ENCODE measurements at regions not wholly inside any gene's neighbourhood (a gene's known extent, or its start where the extent isn't known, plus 50 kb on each side); places are given as distances from the start of the nearest gene placed in this dataset.

DNA sequence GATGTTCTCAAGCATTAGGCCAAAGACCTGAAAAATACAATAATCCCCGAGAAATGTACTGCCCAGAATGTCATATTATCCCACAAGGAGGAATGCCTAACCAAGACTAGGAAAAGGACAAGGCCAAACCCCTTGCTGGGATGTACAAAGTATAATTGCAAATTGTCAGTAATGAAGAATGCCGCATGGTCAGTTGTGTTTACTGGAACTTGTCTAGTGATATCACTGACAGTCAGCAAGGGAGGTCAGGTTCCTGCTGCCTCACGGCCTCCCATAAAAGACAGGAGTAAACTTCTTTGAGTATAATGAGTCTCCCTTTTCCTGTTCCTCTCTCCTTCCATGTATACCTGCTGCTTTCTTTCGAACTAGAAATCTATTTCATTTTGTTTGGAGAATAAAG, 222.8 kb downstream of the RHOU start:
- Histone ChIP-seq H3K9me3 (ENCODE audit: control insufficient read depth in 4 of 4, low read length in 3 of 4) (no peaks in the 10 kb centered on the region), H3K4me1 (ENCODE audit: control insufficient read depth in 4 of 4, insufficient read depth in 4 of 4, low read length in 3 of 4) (no peaks in the 10 kb centered on the region), H3K27me3 (ENCODE audit: control insufficient read depth in 4 of 4, insufficient read depth in 4 of 4, low read length in 3 of 4) (no peaks in the 10 kb centered on the region), H3K36me3 (ENCODE audit: control insufficient read depth in 4 of 4, insufficient read depth in 3 of 4, low read depth in 1 of 4, low read length in 3 of 4) (no peaks in the 10 kb centered on the region), H3K9ac (ENCODE audit: low read depth in 1 of 2, low read length in 2 of 2) (no peak overlapping the region), H3K4me3 (ENCODE audit: low read depth in 1 of 3, low read length in 3 of 3) (no peak overlapping the region), H3K27ac (ENCODE audit: low read depth in 1 of 2, low read length in 2 of 2) (no peak overlapping the region)
- TF ChIP-seq, protein P1, sequence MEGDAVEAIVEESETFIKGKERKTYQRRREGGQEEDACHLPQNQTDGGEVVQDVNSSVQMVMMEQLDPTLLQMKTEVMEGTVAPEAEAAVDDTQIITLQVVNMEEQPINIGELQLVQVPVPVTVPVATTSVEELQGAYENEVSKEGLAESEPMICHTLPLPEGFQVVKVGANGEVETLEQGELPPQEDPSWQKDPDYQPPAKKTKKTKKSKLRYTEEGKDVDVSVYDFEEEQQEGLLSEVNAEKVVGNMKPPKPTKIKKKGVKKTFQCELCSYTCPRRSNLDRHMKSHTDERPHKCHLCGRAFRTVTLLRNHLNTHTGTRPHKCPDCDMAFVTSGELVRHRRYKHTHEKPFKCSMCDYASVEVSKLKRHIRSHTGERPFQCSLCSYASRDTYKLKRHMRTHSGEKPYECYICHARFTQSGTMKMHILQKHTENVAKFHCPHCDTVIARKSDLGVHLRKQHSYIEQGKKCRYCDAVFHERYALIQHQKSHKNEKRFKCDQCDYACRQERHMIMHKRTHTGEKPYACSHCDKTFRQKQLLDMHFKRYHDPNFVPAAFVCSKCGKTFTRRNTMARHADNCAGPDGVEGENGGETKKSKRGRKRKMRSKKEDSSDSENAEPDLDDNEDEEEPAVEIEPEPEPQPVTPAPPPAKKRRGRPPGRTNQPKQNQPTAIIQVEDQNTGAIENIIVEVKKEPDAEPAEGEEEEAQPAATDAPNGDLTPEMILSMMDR (IDR thresholded peaks at IDR 0.05; ENCODE audit: low read depth, low read length, missing input control), result no peak
- TF ChIP-seq, protein P2, sequence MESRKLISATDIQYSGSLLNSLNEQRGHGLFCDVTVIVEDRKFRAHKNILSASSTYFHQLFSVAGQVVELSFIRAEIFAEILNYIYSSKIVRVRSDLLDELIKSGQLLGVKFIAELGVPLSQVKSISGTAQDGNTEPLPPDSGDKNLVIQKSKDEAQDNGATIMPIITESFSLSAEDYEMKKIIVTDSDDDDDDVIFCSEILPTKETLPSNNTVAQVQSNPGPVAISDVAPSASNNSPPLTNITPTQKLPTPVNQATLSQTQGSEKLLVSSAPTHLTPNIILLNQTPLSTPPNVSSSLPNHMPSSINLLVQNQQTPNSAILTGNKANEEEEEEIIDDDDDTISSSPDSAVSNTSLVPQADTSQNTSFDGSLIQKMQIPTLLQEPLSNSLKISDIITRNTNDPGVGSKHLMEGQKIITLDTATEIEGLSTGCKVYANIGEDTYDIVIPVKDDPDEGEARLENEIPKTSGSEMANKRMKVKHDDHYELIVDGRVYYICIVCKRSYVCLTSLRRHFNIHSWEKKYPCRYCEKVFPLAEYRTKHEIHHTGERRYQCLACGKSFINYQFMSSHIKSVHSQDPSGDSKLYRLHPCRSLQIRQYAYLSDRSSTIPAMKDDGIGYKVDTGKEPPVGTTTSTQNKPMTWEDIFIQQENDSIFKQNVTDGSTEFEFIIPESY (IDR thresholded peaks at IDR 0.05), result no peak
- no peak for TF ChIP-seq SP1 (IDR thresholded peaks at IDR 0.05)
- TF ChIP-seq GABPA (IDR thresholded peaks at IDR 0.05 in 1 of 2, conservative IDR thresholded peaks at IDR 0.05 in 1 of 2), result no peak
- TF ChIP-seq JUND (IDR thresholded peaks at IDR 0.05), result no peak
- TF ChIP-seq FOXA2 (IDR thresholded peaks at IDR 0.05), result no peak
- TF ChIP-seq RAD21 (IDR thresholded peaks at IDR 0.05), result no peak
- no peak for TF ChIP-seq EGR1 (IDR thresholded peaks at IDR 0.05; ENCODE audit: low read depth in 2 of 2)
- TF ChIP-seq, protein P3, sequence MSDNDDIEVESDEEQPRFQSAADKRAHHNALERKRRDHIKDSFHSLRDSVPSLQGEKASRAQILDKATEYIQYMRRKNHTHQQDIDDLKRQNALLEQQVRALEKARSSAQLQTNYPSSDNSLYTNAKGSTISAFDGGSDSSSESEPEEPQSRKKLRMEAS (IDR thresholded peaks at IDR 0.05), result no peak
- TF ChIP-seq YY1 (IDR thresholded peaks at IDR 0.05), result no peak
- TF ChIP-seq, protein P4, sequence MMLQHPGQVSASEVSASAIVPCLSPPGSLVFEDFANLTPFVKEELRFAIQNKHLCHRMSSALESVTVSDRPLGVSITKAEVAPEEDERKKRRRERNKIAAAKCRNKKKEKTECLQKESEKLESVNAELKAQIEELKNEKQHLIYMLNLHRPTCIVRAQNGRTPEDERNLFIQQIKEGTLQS (IDR thresholded peaks at IDR 0.05), result no peak
- no peak for TF ChIP-seq HNF4G (IDR thresholded peaks at IDR 0.05)
- TF ChIP-seq FOXA1 (IDR thresholded peaks at IDR 0.05), result no peak
- TF ChIP-seq HNF4A (conservative IDR thresholded peaks at IDR 0.05), result no peak
- no peak for TF ChIP-seq NR2F2 (IDR thresholded peaks at IDR 0.05)
- TF ChIP-seq RXRA (IDR thresholded peaks at IDR 0.05), result no peak
- TF ChIP-seq TAF1 (conservative IDR thresholded peaks at IDR 0.05), result no peak
- TF ChIP-seq, protein P5, sequence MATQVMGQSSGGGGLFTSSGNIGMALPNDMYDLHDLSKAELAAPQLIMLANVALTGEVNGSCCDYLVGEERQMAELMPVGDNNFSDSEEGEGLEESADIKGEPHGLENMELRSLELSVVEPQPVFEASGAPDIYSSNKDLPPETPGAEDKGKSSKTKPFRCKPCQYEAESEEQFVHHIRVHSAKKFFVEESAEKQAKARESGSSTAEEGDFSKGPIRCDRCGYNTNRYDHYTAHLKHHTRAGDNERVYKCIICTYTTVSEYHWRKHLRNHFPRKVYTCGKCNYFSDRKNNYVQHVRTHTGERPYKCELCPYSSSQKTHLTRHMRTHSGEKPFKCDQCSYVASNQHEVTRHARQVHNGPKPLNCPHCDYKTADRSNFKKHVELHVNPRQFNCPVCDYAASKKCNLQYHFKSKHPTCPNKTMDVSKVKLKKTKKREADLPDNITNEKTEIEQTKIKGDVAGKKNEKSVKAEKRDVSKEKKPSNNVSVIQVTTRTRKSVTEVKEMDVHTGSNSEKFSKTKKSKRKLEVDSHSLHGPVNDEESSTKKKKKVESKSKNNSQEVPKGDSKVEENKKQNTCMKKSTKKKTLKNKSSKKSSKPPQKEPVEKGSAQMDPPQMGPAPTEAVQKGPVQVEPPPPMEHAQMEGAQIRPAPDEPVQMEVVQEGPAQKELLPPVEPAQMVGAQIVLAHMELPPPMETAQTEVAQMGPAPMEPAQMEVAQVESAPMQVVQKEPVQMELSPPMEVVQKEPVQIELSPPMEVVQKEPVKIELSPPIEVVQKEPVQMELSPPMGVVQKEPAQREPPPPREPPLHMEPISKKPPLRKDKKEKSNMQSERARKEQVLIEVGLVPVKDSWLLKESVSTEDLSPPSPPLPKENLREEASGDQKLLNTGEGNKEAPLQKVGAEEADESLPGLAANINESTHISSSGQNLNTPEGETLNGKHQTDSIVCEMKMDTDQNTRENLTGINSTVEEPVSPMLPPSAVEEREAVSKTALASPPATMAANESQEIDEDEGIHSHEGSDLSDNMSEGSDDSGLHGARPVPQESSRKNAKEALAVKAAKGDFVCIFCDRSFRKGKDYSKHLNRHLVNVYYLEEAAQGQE (IDR thresholded peaks at IDR 0.05), result no peak
- WGBS, result 85% methylated on average over 4 of the region's 4 CpGs
- no peak for DNase-seq (ENCODE audit: low spot score)

Data from liver (tissue), 8 donors.